ENCODE measurements at regions not wholly inside any gene's neighbourhood (a gene's known extent, or its start where the extent isn't known, plus 50 kb on each side); places are given as distances from the start of the nearest gene placed in this dataset.

- intact Hi-C loops (cut with DNase I): no loop called here
- H3K27ac ChIP-seq: no peak overlapping the region
- WGBS, 3 donors: 89 to 99% (median 96%) methylated on average over 6 of the region's 6 CpGs
These were observed 116.0 kb downstream of the GLUD2 start for GRCh38 chrX:121163443-121163842.

DNA sequence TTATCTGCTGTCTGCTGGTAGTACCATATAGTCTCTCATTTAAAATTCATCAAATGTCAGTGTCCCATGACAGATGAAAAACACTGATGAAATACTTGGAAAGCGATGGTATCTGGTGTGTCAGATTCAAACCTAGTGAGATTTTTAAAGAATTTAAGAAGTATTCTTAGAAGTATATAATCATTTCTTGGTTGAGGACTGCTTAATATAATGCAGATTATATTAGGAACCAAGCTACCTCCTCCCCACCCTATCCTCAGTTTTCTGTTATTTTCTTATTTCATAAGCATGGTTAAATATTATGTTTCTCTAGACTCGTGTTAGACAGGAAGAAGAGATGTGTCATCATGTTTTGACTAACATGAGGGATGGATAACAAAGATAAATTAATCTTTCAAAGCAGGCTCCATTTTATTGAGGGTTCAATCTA is 118.5 kb downstream of the GLUD2 start:
- DNase-seq (no peak), ATAC-seq (no peak)
- no peak overlapping the region for H3K4me3 ChIP-seq
- H3K4me1 ChIP-seq: no peaks in the 10 kb centered on the region
- H3K27me3 ChIP-seq (ENCODE audit: insufficient read depth in 3 of 3, low read length in 2 of 3): no peaks in the 10 kb centered on the region
- no peaks in the 10 kb centered on the region for H3K36me3 ChIP-seq (ENCODE audit: insufficient read depth in 1 of 2, low read depth in 1 of 2)
- H3K27ac ChIP-seq: no peak overlapping the region
- 53 to 56% (median 54%) methylated on average over 2 of the region's 2 CpGs for WGBS, 3 donors
- no peaks in the 10 kb centered on the region for H3K9me3 ChIP-seq
- intact Hi-C loops (cut with DNase I): no loop called here
- TF ChIP-seq CTCF (IDR thresholded peaks at IDR 0.05): no peak

More at GRCh38 chrX:121163443-121163842, 116.0 kb downstream of the GLUD2 start:
- no peak for TF ChIP-seq CTCF (IDR thresholded peaks at IDR 0.05)
- Histone ChIP-seq H3K36me3 (ENCODE audit: insufficient read depth in 1 of 2, low read depth in 1 of 2) (no peaks in the 10 kb centered on the region), H3K4me1 (no peaks in the 10 kb centered on the region), H3K4me3 (no peak overlapping the region), H3K27me3 (ENCODE audit: insufficient read depth in 3 of 3, low read length in 2 of 3) (no peaks in the 10 kb centered on the region), H3K9me3 (no peaks in the 10 kb centered on the region)
- DNase-seq (no peak), ATAC-seq (no peak)

DNA sequence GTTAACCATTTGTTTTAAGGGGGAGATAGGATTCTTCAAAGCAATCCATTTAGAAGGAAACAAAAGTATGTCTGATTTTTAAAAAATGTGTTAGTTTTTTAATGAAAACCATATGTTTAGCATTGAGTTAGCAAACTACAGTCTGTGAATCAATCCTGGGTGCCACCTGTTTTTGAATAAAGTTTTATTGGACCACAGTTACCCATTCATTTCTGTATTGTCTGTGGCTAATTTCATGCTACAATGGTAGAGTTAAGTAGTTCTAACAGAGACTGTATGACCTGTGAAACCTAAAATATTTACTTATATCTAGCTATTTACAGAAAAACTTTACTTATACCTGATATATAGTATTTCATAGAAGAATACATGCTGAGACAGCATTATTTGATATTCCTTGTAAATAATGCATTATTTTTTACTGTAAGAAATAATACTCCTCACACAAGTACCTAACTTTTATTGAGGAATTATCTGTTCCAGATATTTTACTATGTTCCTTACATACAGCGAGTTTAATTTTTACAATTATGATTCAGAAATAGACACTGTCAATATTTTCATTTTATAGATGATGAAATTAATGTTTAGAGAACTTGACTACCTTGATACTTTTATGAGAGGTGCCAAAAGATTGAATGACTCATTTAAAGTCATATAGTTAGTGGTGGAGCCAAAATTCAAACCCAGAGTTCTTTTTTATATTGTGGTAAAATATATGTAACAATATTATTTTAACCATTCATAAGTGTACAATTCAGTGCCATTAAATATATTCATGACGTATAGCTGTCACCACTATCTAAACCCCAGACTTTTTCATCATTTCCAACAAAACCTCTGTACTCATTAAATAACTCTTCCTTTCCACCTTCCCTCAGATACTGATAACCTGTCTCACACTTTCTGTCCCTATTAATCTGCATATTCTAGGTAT is 122.0 kb downstream of the GLUD2 start:
- no peak for TF ChIP-seq CTCF (IDR thresholded peaks at IDR 0.05)
- intact Hi-C loops (cut with DNase I): no loop called here
- no peak overlapping the region for H3K27ac ChIP-seq
- no peak overlapping the region for H3K4me3 ChIP-seq
- no peaks in the 10 kb centered on the region for H3K9me3 ChIP-seq
- ATAC-seq (no peak), DNase-seq (no peak)
- no peaks in the 10 kb centered on the region for H3K27me3 ChIP-seq (ENCODE audit: insufficient read depth in 3 of 3, low read length in 2 of 3)
- no peaks in the 10 kb centered on the region for H3K4me1 ChIP-seq
- WGBS, 3 donors: 32 to 94% (median 84%) methylated on average over 2 of the region's 2 CpGs
- H3K36me3 ChIP-seq (ENCODE audit: insufficient read depth in 1 of 2, low read depth in 1 of 2): no peaks in the 10 kb centered on the region

GRCh38 chrX:121172703-121173102 is 125.3 kb downstream of the GLUD2 start:
- Histone ChIP-seq H3K9me3 (peaks cover 5% of the 10 kb centered on the region), H3K27me3 (ENCODE audit: insufficient read depth in 3 of 3, low read length in 2 of 3) (no peaks in the 10 kb centered on the region), H3K4me3 (no peak overlapping the region), H3K36me3 (ENCODE audit: insufficient read depth in 1 of 2, low read depth in 1 of 2) (no peaks in the 10 kb centered on the region), H3K4me1 (no peaks in the 10 kb centered on the region), H3K27ac (no peak overlapping the region)
- DNase-seq (no peak), ATAC-seq (no peak)
- intact Hi-C loops (cut with DNase I): no loop called here
- 75 to 81% (median 79%) methylated on average over 2 of the region's 2 CpGs for WGBS, 3 donors
- TF ChIP-seq CTCF (IDR thresholded peaks at IDR 0.05): no peak
